Vagina (tissue), 2 donors: ENCODE measurements at regions not wholly inside any gene's neighbourhood (a gene's known extent, or its start where the extent isn't known, plus 50 kb on each side); places are given as distances from the start of the nearest gene placed in this dataset.

ENCODE experiments used
- DNase-seq, 2 donors: peaks; one replicate each; pipeline ENCODE4 v3.0.0-alpha.2; 2017; ENCODE audit errors: extremely low spot score in 2 of 2
- H3K27ac ChIP-seq: fragments of 200-600 bp; sonication (generic); one replicate; pipeline ENCODE4 v1.5.1; 2019
- H3K27me3 ChIP-seq: fragments of 200-600 bp; sonication (generic); one replicate; pipeline ENCODE4 v1.5.1; 2019
- H3K36me3 ChIP-seq, 2 donors: fragments of 200-600 bp; sonication (generic); one replicate each; pipeline ENCODE4 v1.5.1; 2017 to 2019
- H3K4me1 ChIP-seq: fragments of 200-600 bp; sonication (generic); one replicate; pipeline ENCODE4 v1.5.1; 2019
- H3K4me3 ChIP-seq, 2 donors: fragments of 200-600 bp; sonication (generic); 1 replicate in 1 of 2; 2 replicates in 1 of 2; pipeline ENCODE4 v1.5.1; 2016 to 2019
- H3K9me3 ChIP-seq: fragments of 200-600 bp; sonication (generic); one replicate; pipeline ENCODE4 v1.5.1; 2019
- CTCF ChIP-seq, 3 experiments: fragments of 450-650 bp in 2 of 3; fragments of 200-600 bp in 1 of 3; sonication (generic) in 1 of 3; IDR thresholded peaks; one replicate each; pipeline ENCODE4 v1.5.1; 2017 to 2019; ENCODE audit warnings: antibody characterized with exemption in 3 of 3, mild to moderate bottlenecking in 2 of 3, moderate library complexity in 2 of 3
- POLR2A ChIP-seq, 2 donors: fragments of 450-650 bp; IDR thresholded peaks; one replicate each; pipeline ENCODE4 v1.6.1; 2017; ENCODE audit warnings: antibody characterized with exemption in 2 of 2, mild to moderate bottlenecking in 2 of 2, moderate library complexity in 2 of 2
- POLR2AphosphoS5 ChIP-seq, 2 donors: sonication (generic); formaldehyde crosslinking; IDR thresholded peaks; one replicate each; pipeline ENCODE4 v1.9.0; 2017; ENCODE audit warnings: antibody characterized with exemption in 2 of 2, mild to moderate bottlenecking in 2 of 2, low read depth in 1 of 2; ENCODE audit not compliant: insufficient read depth in 1 of 2
- intact Hi-C: fragments of 100-400 bp; cut with DNase I; formaldehyde crosslinking; loops from one replicate; pipeline ENCODE4 v1.15.1; 2023

GRCh38 chr2:41910126-41910525 lies 137.7 kb upstream of the PKDCC start:
- Histone ChIP-seq H3K4me1 (peaks cover 19% of the 10 kb centered on the region), H3K4me3 (no peak overlapping the region), H3K27me3 (no peaks in the 10 kb centered on the region), H3K36me3 (no peaks in the 10 kb centered on the region), H3K9me3 (no peaks in the 10 kb centered on the region), H3K27ac (no peak overlapping the region)
- intact Hi-C loops: no loop called here
- TF ChIP-seq CTCF (IDR thresholded peaks at IDR 0.05): no peak
- TF ChIP-seq POLR2AphosphoS5 (IDR thresholded peaks at IDR 0.05; ENCODE audit: insufficient read depth in 1 of 2, low read depth in 1 of 2): no peak
- TF ChIP-seq POLR2A (IDR thresholded peaks at IDR 0.05): no peak
- DNase-seq: peak in 1 of 2 donors; percentile 65

DNA sequence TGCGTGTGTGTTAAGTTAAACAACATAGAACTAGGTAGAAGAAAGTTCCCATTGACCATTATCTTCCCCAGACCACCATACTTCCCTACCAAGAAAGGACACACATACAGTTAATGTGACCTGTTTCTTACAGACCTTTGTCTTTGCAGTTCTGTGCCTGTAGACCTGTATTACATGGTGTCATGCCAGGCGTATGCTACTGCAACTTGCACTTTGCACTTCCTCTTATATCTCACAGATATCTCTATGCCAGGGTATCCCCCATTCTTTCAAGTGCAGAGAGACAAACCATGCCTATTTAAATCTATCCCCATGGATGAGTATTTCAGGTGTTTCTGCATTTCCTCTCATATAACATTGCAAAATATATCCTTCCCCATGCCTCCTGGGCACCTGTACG lies 136.8 kb upstream of the PKDCC start:
- no peak for DNase-seq
- intact Hi-C loops: no loop called here
- peaks cover 11% of the 10 kb centered on the region for H3K4me1 ChIP-seq
- H3K27ac ChIP-seq: no peak overlapping the region
- no peaks in the 10 kb centered on the region for H3K27me3 ChIP-seq
- no peaks in the 10 kb centered on the region for H3K9me3 ChIP-seq
- no peak for TF ChIP-seq CTCF (IDR thresholded peaks at IDR 0.05)
- no peak for TF ChIP-seq POLR2AphosphoS5 (IDR thresholded peaks at IDR 0.05; ENCODE audit: insufficient read depth in 1 of 2, low read depth in 1 of 2)
- TF ChIP-seq POLR2A (IDR thresholded peaks at IDR 0.05): no peak
- no peaks in the 10 kb centered on the region for H3K36me3 ChIP-seq
- no peak overlapping the region for H3K4me3 ChIP-seq

DNA sequence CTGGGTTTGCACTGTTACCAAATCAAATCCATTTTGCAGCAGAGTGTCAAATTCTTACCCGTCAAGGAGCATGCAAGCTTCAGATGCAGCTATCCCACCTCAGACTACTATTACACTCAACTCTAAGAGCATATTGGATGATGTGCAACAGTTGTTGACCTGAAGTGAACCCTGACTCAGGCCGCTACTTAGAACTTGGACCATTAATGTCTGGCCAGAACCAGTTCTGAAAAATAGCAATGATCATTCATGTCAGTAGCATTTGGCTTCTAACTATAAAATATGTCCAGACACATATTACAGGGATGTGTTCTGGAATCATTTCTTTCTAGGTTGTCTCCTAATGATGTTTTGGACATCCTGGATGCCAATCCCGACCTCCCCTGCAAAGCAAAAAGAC lies 135.5 kb upstream of the PKDCC start:
- no peak overlapping the region for H3K27ac ChIP-seq

DNA sequence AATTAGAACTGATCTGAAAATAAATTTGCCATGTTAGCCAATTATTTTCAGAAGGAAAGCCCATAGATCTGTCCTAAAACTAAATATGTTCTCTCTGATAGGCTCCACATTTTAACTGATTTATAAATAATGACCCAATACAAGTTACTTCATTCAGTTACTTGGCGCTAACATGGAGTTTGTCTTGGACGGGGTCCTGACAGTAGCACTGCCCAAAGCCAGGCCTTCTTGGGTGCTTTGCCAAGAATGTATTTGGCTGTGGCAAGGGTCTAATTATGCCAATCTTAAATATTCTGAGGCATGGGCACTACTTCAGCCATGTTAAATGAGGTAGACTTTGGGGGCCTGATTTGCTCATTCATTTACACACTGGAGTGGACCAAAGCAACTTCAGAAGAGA lies 135.0 kb upstream of the PKDCC start:
- no peak overlapping the region for H3K4me3 ChIP-seq
- H3K27ac ChIP-seq: no peak overlapping the region
- no peaks in the 10 kb centered on the region for H3K4me1 ChIP-seq
- no peaks in the 10 kb centered on the region for H3K9me3 ChIP-seq
- no peaks in the 10 kb centered on the region for H3K36me3 ChIP-seq
- TF ChIP-seq CTCF (IDR thresholded peaks at IDR 0.05) (no peak), POLR2A (IDR thresholded peaks at IDR 0.05) (no peak), POLR2AphosphoS5 (IDR thresholded peaks at IDR 0.05; ENCODE audit: insufficient read depth in 1 of 2, low read depth in 1 of 2) (no peak)
- H3K27me3 ChIP-seq: no peaks in the 10 kb centered on the region
- DNase-seq: peak in 1 of 2 donors; percentile 49
- intact Hi-C loops: no loop called here

More for the DNA sequence above, 135.5 kb upstream of the PKDCC start:
- H3K4me3 ChIP-seq: no peak overlapping the region
- no peaks in the 10 kb centered on the region for H3K9me3 ChIP-seq
- DNase-seq: peak in 1 of 2 donors; percentile 65
- intact Hi-C loops: no loop called here
- TF ChIP-seq CTCF (IDR thresholded peaks at IDR 0.05): no peak
- no peak for TF ChIP-seq POLR2A (IDR thresholded peaks at IDR 0.05)
- TF ChIP-seq POLR2AphosphoS5 (IDR thresholded peaks at IDR 0.05; ENCODE audit: insufficient read depth in 1 of 2, low read depth in 1 of 2): no peak
- no peaks in the 10 kb centered on the region for H3K27me3 ChIP-seq
- no peaks in the 10 kb centered on the region for H3K36me3 ChIP-seq
- H3K4me1 ChIP-seq: no peaks in the 10 kb centered on the region

GRCh38 chr2:41913311-41913710 lies 134.5 kb upstream of the PKDCC start:
- Histone ChIP-seq H3K36me3 (no peaks in the 10 kb centered on the region), H3K4me3 (no peak overlapping the region), H3K4me1 (no peaks in the 10 kb centered on the region), H3K27me3 (no peaks in the 10 kb centered on the region), H3K9me3 (no peaks in the 10 kb centered on the region), H3K27ac (no peak overlapping the region)
- intact Hi-C loops: no loop called here
- DNase-seq: peak in 1 of 2 donors; percentile 49
- no peak for TF ChIP-seq CTCF (IDR thresholded peaks at IDR 0.05)
- TF ChIP-seq POLR2AphosphoS5 (IDR thresholded peaks at IDR 0.05; ENCODE audit: insufficient read depth in 1 of 2, low read depth in 1 of 2): no peak
- no peak for TF ChIP-seq POLR2A (IDR thresholded peaks at IDR 0.05)
